Spleen (tissue), 7 donors: ENCODE measurements at regions not wholly inside any gene's neighbourhood (a gene's known extent, or its start where the extent isn't known, plus 50 kb on each side); places are given as distances from the start of the nearest gene placed in this dataset.

Source experiments
- POLR2A ChIP-seq, 3 donors: fragments of 450-650 bp; IDR thresholded peaks; one replicate each; pipeline ENCODE4 v1.5.1; 2017; ENCODE audit warnings: antibody characterized with exemption in 3 of 3, mild to moderate bottlenecking in 1 of 3
- POLR2AphosphoS5 ChIP-seq, 3 donors: sonication (generic); formaldehyde crosslinking; IDR thresholded peaks; one replicate each; pipeline ENCODE4 v1.5.1; 2017; ENCODE audit warnings: antibody characterized with exemption in 3 of 3
- TF ChIP-seq, protein P1 (sequence below), 11 experiments: fragments of 200-600 bp in 7 of 11; fragments of 450-650 bp in 4 of 11; sonication (generic) in 4 of 11; IDR thresholded peaks in 8 of 11; conservative IDR thresholded peaks in 3 of 11; 1 replicate in 7 of 11; 2 replicates in 4 of 11; pipeline versions ENCODE4 v1.4.0 to v1.8.0; 2016 to 2021; ENCODE audit warnings: antibody characterized with exemption in 11 of 11, inconsistent platforms in 4 of 11, mild to moderate bottlenecking in 1 of 11
- donor health status: DM: no; HTN: no; CAD: no; lungs with moderate emphysema.
- donor health status: DM: no; HTN: no; CAD: no.
- donor health status: DM: no; HTN: no; CAD: no.

DNA sequence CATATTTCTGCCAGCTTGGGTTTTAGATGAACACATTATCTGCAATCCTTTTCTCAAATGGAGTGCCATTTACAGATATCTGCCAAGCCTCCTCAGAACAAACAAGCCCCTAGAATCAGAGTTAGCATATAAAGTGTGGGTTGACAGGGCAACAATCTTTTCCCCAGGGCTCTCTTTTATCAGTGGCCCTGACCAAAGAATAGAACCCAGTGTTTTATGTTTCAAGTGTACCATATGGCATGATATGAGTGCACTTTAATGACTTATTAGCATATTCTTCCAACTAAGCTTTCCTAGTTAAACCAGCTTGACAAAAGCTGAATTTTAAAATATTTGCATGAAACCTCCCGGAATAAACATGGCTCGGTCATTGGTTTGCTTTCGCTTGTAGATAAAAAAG is 57.3 kb downstream of the EVX1 start:
- TF ChIP-seq, protein P1, sequence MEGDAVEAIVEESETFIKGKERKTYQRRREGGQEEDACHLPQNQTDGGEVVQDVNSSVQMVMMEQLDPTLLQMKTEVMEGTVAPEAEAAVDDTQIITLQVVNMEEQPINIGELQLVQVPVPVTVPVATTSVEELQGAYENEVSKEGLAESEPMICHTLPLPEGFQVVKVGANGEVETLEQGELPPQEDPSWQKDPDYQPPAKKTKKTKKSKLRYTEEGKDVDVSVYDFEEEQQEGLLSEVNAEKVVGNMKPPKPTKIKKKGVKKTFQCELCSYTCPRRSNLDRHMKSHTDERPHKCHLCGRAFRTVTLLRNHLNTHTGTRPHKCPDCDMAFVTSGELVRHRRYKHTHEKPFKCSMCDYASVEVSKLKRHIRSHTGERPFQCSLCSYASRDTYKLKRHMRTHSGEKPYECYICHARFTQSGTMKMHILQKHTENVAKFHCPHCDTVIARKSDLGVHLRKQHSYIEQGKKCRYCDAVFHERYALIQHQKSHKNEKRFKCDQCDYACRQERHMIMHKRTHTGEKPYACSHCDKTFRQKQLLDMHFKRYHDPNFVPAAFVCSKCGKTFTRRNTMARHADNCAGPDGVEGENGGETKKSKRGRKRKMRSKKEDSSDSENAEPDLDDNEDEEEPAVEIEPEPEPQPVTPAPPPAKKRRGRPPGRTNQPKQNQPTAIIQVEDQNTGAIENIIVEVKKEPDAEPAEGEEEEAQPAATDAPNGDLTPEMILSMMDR (IDR thresholded peaks at IDR 0.05 in 8 of 11, conservative IDR thresholded peaks at IDR 0.05 in 3 of 11): no peak
- no peak for TF ChIP-seq POLR2AphosphoS5 (IDR thresholded peaks at IDR 0.05)
- TF ChIP-seq POLR2A (IDR thresholded peaks at IDR 0.05): no peak
